WTC11 (cell line): ENCODE measurements at regions not wholly inside any gene's neighbourhood (a gene's known extent, or its start where the extent isn't known, plus 50 kb on each side); places are given as distances from the start of the nearest gene placed in this dataset.
"Not testable (repeated sequence)": the region's sequence is repeated elsewhere in the genome, so short reads cannot be mapped to it uniquely, and the experiment has no call there.

ENCODE experiments used
- ATAC-seq: fragments of 200-7000 bp; cut with Tn5 transposase; 2 replicates; pipeline ENCODE4 v1.10.0; 2021; ENCODE audit warnings: mild to moderate bottlenecking, moderate library complexity
- CTCF ChIA-PET: fragments of 300-600 bp; sonication (Branson Sonifier 250); formaldehyde crosslinking; loops from one replicate; lab custom pipeline; 2021; ENCODE audit warnings: antibody characterized with exemption; lab: Charles Lee
- POLR2A ChIA-PET: fragments of 350-600 bp; sonication (Branson Sonifier 250); formaldehyde crosslinking; loops from one replicate; lab custom pipeline; 2021; ENCODE audit warnings: antibody characterized with exemption; lab: Charles Lee
- DNase-seq: peaks from one replicate; pipeline ENCODE4 v3.0.0; 2021; ENCODE audit warnings: low spot score
- H3K27ac Mint-ChIP-seq: 2 replicates; pipeline ENCODE4 v1.8.0; 2021; ENCODE audit warnings: mixed read lengths
- H3K27me3 Mint-ChIP-seq: 2 replicates; pipeline ENCODE4 v1.8.0; 2021; ENCODE audit warnings: low read depth, mild to moderate bottlenecking, moderate library complexity, mixed read lengths
- H3K36me3 Mint-ChIP-seq: 2 replicates; pipeline ENCODE4 v1.8.0; 2021; ENCODE audit warnings: mixed read lengths
- H3K4me1 Mint-ChIP-seq: 2 replicates; pipeline ENCODE4 v1.8.0; 2022; ENCODE audit warnings: mixed read lengths
- H3K4me3 Mint-ChIP-seq: 2 replicates; pipeline ENCODE4 v1.8.0; 2021; ENCODE audit warnings: mild to moderate bottlenecking, moderate library complexity, mixed read lengths
- H3K9me3 Mint-ChIP-seq: 2 replicates; pipeline ENCODE4 v1.8.0; 2021; ENCODE audit warnings: mixed read lengths
- ERG ChIP-seq: fragments of 250-450 bp; sonication (Bioruptor Pico); IDR thresholded peaks from 2 replicates; pipeline ENCODE4 v1.8.0; 2021; ENCODE audit warnings: mild to moderate bottlenecking
- FOXP1 ChIP-seq: sonication (generic); formaldehyde crosslinking; IDR thresholded peaks from 2 replicates; pipeline ENCODE4 v1.8.0; 2022; ENCODE audit warnings: missing genetic modification reagents, mild to moderate bottlenecking, moderate library complexity, borderline replicate concordance
- HMGA2 ChIP-seq: fragments of 250-450 bp; sonication (Bioruptor Pico); IDR thresholded peaks from 2 replicates; pipeline ENCODE4 v1.4.0; 2021; ENCODE audit warnings: mild to moderate bottlenecking, moderate library complexity
- JUN ChIP-seq: sonication (generic); formaldehyde crosslinking; IDR thresholded peaks from 2 replicates; pipeline ENCODE4 v1.8.0; 2023; ENCODE audit warnings: mild to moderate bottlenecking, missing genetic modification reagents
- NFATC4 ChIP-seq: fragments of 250-450 bp; sonication (Bioruptor Pico); IDR thresholded peaks from 2 replicates; pipeline ENCODE4 v1.9.0; 2021; ENCODE audit warnings: mild to moderate bottlenecking
- SMAD3 ChIP-seq: sonication (generic); formaldehyde crosslinking; IDR thresholded peaks from 2 replicates; pipeline ENCODE4 v1.8.0; 2022; ENCODE audit warnings: missing genetic modification reagents, mild to moderate bottlenecking, borderline replicate concordance
- SOX15 ChIP-seq: fragments of 250-450 bp; sonication (Bioruptor Pico); IDR thresholded peaks from 2 replicates; pipeline ENCODE4 v1.9.0; 2021; ENCODE audit warnings: mild to moderate bottlenecking
- SP1 ChIP-seq: sonication (generic); formaldehyde crosslinking; conservative IDR thresholded peaks from 2 replicates; pipeline ENCODE4 v1.8.1; 2022; ENCODE audit warnings: missing genetic modification reagents
- TP53 ChIP-seq: sonication (generic); formaldehyde crosslinking; IDR thresholded peaks from 2 replicates; pipeline ENCODE4 v1.8.1; 2023; ENCODE audit warnings: mild to moderate bottlenecking, missing genetic modification reagents
- ZNF138 ChIP-seq: sonication (generic); formaldehyde crosslinking; conservative IDR thresholded peaks from 2 replicates; pipeline ENCODE4 v1.8.1; 2022; ENCODE audit warnings: mild to moderate bottlenecking, moderate library complexity, missing genetic modification reagents
- ZNF232 ChIP-seq: sonication (generic); formaldehyde crosslinking; IDR thresholded peaks from 2 replicates; pipeline ENCODE4 v1.8.0; 2022; ENCODE audit warnings: mild to moderate bottlenecking, missing genetic modification reagents
- ZNF416 ChIP-seq: fragments of 250-450 bp; sonication (Bioruptor Pico); IDR thresholded peaks from 2 replicates; pipeline ENCODE4 v1.9.0; 2021; ENCODE audit warnings: mild to moderate bottlenecking, inconsistent platforms
- TF ChIP-seq, protein P1 (sequence below): sonication (generic); formaldehyde crosslinking; IDR thresholded peaks from 2 replicates; pipeline ENCODE4 v1.8.1; 2022; ENCODE audit warnings: mild to moderate bottlenecking, moderate library complexity, missing genetic modification reagents
- TF ChIP-seq, protein P2 (sequence below): sonication (generic); formaldehyde crosslinking; IDR thresholded peaks from 2 replicates; pipeline ENCODE4 v1.8.1; 2023; ENCODE audit warnings: mild to moderate bottlenecking, moderate library complexity, missing genetic modification reagents
- TF ChIP-seq, protein P3 (sequence below): sonication (generic); formaldehyde crosslinking; IDR thresholded peaks from 2 replicates; pipeline ENCODE4 v1.8.1; 2023; ENCODE audit warnings: mild to moderate bottlenecking, missing genetic modification reagents, moderate library complexity

DNA sequence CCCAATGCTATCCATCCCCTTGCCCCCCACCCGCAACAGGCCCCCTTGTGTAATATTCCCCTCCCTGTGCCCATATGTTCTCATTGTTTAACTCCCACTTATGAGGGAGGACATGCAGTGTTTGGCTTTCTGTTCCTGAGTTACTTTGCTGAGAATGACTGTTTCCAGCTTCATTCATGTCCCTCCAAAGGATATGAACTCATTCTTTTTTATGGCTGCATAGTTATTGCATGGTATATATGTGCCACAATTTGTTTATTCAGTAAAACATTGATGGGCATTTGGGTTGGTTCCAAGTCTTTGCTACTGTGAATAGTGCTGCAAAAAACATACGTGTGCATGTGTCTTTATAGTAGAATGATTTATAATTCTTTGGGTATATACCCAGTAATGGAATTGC lies 128.4 kb upstream of the RAPGEF2 start:
- H3K27me3 Mint-ChIP-seq, H3K4me1 Mint-ChIP-seq, DNase-seq, POLR2A ChIA-PET, CTCF ChIA-PET, H3K4me3 Mint-ChIP-seq, H3K9me3 Mint-ChIP-seq, H3K36me3 Mint-ChIP-seq, ATAC-seq, H3K27ac Mint-ChIP-seq: not testable (repeated sequence)

GRCh38 chr4:158980711-158981110 lies 122.2 kb upstream of the RAPGEF2 start:
- H3K4me3 Mint-ChIP-seq, ATAC-seq, H3K36me3 Mint-ChIP-seq, H3K27ac Mint-ChIP-seq, CTCF ChIA-PET, H3K27me3 Mint-ChIP-seq, POLR2A ChIA-PET, DNase-seq, H3K4me1 Mint-ChIP-seq: not testable (repeated sequence)
- peaks cover 31% of the 10 kb centered on the region for H3K9me3 Mint-ChIP-seq

DNA sequence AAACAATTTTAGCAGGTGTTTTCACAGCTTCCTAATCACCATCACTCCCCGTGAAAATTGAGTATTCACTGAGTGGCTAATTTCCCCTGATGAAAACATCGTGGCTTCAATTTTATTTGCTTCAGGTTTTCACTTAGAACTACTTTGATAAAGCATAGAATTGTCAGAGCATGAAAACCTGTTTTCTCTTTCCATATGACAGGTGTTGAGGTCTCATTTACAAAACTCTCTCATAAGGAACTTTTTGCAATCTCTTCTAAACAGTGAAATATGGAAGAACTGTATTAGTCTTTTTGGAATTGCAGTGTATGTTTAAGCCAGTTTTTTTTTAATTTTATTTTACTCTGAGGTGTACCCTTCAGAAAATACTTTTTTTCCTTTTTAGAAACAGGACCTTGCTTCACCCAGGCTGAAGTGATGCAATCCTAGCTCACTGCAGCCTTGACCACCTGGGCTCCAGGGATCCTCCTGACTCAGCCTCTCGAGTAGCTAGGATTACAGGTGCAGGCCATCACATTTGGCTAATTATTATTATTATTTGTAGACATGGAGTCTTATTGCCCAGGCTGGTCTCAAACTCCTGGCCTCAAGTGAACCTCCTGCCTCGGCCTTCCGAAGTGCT lies 111.2 kb upstream of the RAPGEF2 start:
- Mint-ChIP-seq H3K36me3 (no peaks in the 10 kb centered on the region), H3K4me3 (no peak overlapping the region), H3K27ac (no peak overlapping the region), H3K9me3 (peaks cover 13% of the 10 kb centered on the region), H3K27me3 (peaks cover 3% of the 10 kb centered on the region)
- CTCF ChIA-PET = interaction anchor here (1.5 kb wide), 1 partner anchor 12 kb away, joined by 4 read pairs; no protein-coding TSS in a partner anchor
- DNase-seq (no peak), ATAC-seq (no peak)
- TF ChIP-seq, protein P1, sequence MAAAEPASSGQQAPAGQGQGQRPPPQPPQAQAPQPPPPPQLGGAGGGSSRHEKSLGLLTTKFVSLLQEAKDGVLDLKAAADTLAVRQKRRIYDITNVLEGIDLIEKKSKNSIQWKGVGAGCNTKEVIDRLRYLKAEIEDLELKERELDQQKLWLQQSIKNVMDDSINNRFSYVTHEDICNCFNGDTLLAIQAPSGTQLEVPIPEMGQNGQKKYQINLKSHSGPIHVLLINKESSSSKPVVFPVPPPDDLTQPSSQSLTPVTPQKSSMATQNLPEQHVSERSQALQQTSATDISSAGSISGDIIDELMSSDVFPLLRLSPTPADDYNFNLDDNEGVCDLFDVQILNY (CRISPR knock-in tag) = no peak
- TF ChIP-seq SMAD3 (CRISPR knock-in tag) (no peak), ERG (CRISPR knock-in tag) (no peak), FOXP1 (CRISPR knock-in tag) (no peak), ZNF138 (no peak)
- TF ChIP-seq, all 79 proteins: peak for 0
- POLR2A ChIA-PET = no interaction called here
- no peaks in the 10 kb centered on the region for H3K4me1 Mint-ChIP-seq

DNA sequence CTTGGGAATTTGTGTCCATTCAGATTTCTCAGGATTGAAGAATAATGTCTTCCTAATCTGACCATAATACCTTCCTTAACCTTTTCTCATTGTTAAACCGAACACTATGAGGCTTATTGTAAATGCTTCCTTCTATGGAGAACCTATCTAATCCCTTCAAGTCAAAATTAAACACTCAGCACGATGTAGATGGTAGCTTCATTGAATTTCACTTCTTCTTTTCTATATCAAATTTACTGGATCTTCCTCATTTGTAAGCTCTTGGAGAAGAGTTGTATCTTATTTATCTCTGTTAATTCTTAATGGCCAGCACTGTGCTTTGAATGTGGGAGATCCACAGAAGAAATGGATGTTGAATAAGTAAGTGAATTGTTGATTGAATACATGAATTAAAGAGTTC lies 109.0 kb upstream of the RAPGEF2 start:
- H3K27ac Mint-ChIP-seq = no peak overlapping the region
- no peak for TF ChIP-seq ZNF232
- TF ChIP-seq, all 79 proteins: peak for 0
- Mint-ChIP-seq H3K9me3 (peaks cover 10% of the 10 kb centered on the region), H3K36me3 (no peaks in the 10 kb centered on the region), H3K27me3 (peaks cover 3% of the 10 kb centered on the region), H3K4me3 (no peak overlapping the region), H3K4me1 (no peaks in the 10 kb centered on the region)
- CTCF ChIA-PET = no interaction called here
- DNase-seq (no peak), ATAC-seq (no peak)
- POLR2A ChIA-PET = no interaction called here

DNA sequence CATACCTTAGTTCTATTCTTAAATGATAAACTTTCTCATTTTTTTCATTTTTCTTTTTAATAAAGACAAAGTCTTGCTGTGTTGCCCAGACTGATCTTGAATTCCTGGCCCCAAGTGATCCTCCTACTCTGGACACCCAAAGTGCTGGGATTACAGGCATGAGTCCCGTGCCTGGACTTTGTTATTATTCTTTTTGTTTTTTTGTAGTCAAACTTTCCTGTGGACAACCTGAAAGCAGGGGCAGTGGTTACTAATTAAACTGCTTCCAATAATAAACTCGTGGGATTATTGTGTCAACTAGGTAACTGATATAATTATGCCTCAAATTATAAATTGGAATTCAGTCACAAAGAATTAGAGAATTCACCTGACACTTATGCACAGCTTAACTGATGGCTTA lies 107.8 kb upstream of the RAPGEF2 start:
- Mint-ChIP-seq H3K27ac (no peak overlapping the region), H3K4me3 (no peak overlapping the region), H3K4me1 (no peaks in the 10 kb centered on the region)
- CTCF ChIA-PET = no interaction called here
- DNase-seq (no peak), ATAC-seq (no peak)
- TF ChIP-seq JUN (CRISPR knock-in tag) (no peak), SOX15 (CRISPR knock-in tag) (no peak), TP53 (CRISPR knock-in tag) (no peak), ZNF416 (no peak), SP1 (CRISPR knock-in tag) (no peak), HMGA2 (CRISPR knock-in tag) (no peak), NFATC4 (no peak)
- TF ChIP-seq, protein P2, sequence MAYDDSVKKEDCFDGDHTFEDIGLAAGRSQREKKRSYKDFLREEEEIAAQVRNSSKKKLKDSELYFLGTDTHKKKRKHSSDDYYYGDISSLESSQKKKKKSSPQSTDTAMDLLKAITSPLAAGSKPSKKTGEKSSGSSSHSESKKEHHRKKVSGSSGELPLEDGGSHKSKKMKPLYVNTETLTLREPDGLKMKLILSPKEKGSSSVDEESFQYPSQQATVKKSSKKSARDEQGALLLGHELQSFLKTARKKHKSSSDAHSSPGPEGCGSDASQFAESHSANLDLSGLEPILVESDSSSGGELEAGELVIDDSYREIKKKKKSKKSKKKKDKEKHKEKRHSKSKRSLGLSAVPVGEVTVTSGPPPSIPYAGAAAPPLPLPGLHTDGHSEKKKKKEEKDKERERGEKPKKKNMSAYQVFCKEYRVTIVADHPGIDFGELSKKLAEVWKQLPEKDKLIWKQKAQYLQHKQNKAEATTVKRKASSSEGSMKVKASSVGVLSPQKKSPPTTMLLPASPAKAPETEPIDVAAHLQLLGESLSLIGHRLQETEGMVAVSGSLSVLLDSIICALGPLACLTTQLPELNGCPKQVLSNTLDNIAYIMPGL (CRISPR knock-in tag) = no peak
- TF ChIP-seq, protein P3, sequence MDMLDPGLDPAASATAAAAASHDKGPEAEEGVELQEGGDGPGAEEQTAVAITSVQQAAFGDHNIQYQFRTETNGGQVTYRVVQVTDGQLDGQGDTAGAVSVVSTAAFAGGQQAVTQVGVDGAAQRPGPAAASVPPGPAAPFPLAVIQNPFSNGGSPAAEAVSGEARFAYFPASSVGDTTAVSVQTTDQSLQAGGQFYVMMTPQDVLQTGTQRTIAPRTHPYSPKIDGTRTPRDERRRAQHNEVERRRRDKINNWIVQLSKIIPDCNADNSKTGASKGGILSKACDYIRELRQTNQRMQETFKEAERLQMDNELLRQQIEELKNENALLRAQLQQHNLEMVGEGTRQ (CRISPR knock-in tag) = no peak
- TF ChIP-seq, all 79 proteins: peak for 0
- H3K27me3 Mint-ChIP-seq = peaks cover 3% of the 10 kb centered on the region
- POLR2A ChIA-PET = no interaction called here
- peaks cover 5% of the 10 kb centered on the region; the same call in 1 of the 2 replicates for H3K9me3 Mint-ChIP-seq
- H3K36me3 Mint-ChIP-seq = no peaks in the 10 kb centered on the region
